ENCODE measurements at regions not wholly inside any gene's neighbourhood (a gene's known extent, or its start where the extent isn't known, plus 50 kb on each side); places are given as distances from the start of the nearest gene placed in this dataset.

- no peaks in the 10 kb centered on the region for H3K36me3 ChIP-seq (ENCODE audit: insufficient read depth, low read length)
- H3K27ac ChIP-seq (ENCODE audit: low read depth in 1 of 2, low read length in 2 of 2): no peak overlapping the region
- no peak overlapping the region for H3K4me3 Mint-ChIP-seq
- H3K36me3 Mint-ChIP-seq (ENCODE audit: low read depth): no peaks in the 10 kb centered on the region
- H3K9me3 Mint-ChIP-seq: no peaks in the 10 kb centered on the region
- no peaks in the 10 kb centered on the region for H3K4me1 ChIP-seq (ENCODE audit: insufficient read depth, low read length)
- no peaks in the 10 kb centered on the region for H3K27me3 Mint-ChIP-seq
- no peak overlapping the region for H3K4me3 ChIP-seq (ENCODE audit: low read length)
- ChIA-PET CTCF (no interaction called here), POLR2A (no interaction called here)
- no peak overlapping the region for H3K27ac Mint-ChIP-seq
- no peak for DNase-seq
- H3K27me3 ChIP-seq (ENCODE audit: control insufficient read depth in 1 of 2, insufficient read depth in 2 of 2, low read length in 2 of 2): no peaks in the 10 kb centered on the region
- TF ChIP-seq CTCF (IDR thresholded peaks at IDR 0.05): no peak
- intact Hi-C loops (cut with DNase I, micrococcal nuclease): no loop called here
- no peaks in the 10 kb centered on the region for H3K4me1 Mint-ChIP-seq (ENCODE audit: low read depth)
- H3K9me3 ChIP-seq (ENCODE audit: control insufficient read depth in 1 of 2, insufficient read depth in 1 of 2, low read length in 2 of 2): no peaks in the 10 kb centered on the region
- no peak for ATAC-seq (ENCODE audit: poor library complexity)
Observed at GRCh38 chr10:24113901-24114300, 95.0 kb upstream of the KIAA1217 start.

- Mint-ChIP-seq H3K27me3 (no peaks in the 10 kb centered on the region), H3K27ac (no peak overlapping the region), H3K4me1 (ENCODE audit: low read depth) (no peaks in the 10 kb centered on the region), H3K4me3 (no peak overlapping the region), H3K36me3 (ENCODE audit: low read depth) (no peaks in the 10 kb centered on the region), H3K9me3 (no peaks in the 10 kb centered on the region)
- no peak for TF ChIP-seq CTCF (IDR thresholded peaks at IDR 0.05)
- no peaks in the 10 kb centered on the region for H3K36me3 ChIP-seq (ENCODE audit: insufficient read depth, low read length)
- POLR2A ChIA-PET: no interaction called here
- H3K27ac ChIP-seq (ENCODE audit: low read depth in 1 of 2, low read length in 2 of 2): no peak overlapping the region
- no peaks in the 10 kb centered on the region for H3K9me3 ChIP-seq (ENCODE audit: control insufficient read depth in 1 of 2, insufficient read depth in 1 of 2, low read length in 2 of 2)
- H3K4me3 ChIP-seq (ENCODE audit: low read length): no peak overlapping the region
- intact Hi-C loops (cut with DNase I, micrococcal nuclease): no loop called here
- CTCF ChIA-PET: no interaction called here
- no peaks in the 10 kb centered on the region for H3K4me1 ChIP-seq (ENCODE audit: insufficient read depth, low read length)
- DNase-seq (no peak), ATAC-seq (ENCODE audit: poor library complexity) (no peak)
- no peaks in the 10 kb centered on the region for H3K27me3 ChIP-seq (ENCODE audit: control insufficient read depth in 1 of 2, insufficient read depth in 2 of 2, low read length in 2 of 2)
Observed at GRCh38 chr10:24114556-24114955, 94.4 kb upstream of the KIAA1217 start.

GRCh38 chr10:24115403-24115802 is 93.5 kb upstream of the KIAA1217 start:
- DNase-seq (no peak), ATAC-seq (ENCODE audit: poor library complexity) (no peak)
- no peaks in the 10 kb centered on the region for H3K27me3 ChIP-seq (ENCODE audit: control insufficient read depth in 1 of 2, insufficient read depth in 2 of 2, low read length in 2 of 2)
- ChIA-PET POLR2A (no interaction called here), CTCF (no interaction called here)
- H3K36me3 ChIP-seq (ENCODE audit: insufficient read depth, low read length): no peaks in the 10 kb centered on the region
- no peaks in the 10 kb centered on the region for H3K4me1 Mint-ChIP-seq (ENCODE audit: low read depth)
- H3K9me3 ChIP-seq (ENCODE audit: control insufficient read depth in 1 of 2, insufficient read depth in 1 of 2, low read length in 2 of 2): no peaks in the 10 kb centered on the region
- H3K27ac ChIP-seq (ENCODE audit: low read depth in 1 of 2, low read length in 2 of 2): no peak overlapping the region
- H3K27me3 Mint-ChIP-seq: no peaks in the 10 kb centered on the region
- no peak overlapping the region for H3K27ac Mint-ChIP-seq
- H3K4me3 ChIP-seq (ENCODE audit: low read length): no peak overlapping the region
- intact Hi-C loops (cut with DNase I, micrococcal nuclease): no loop called here
- H3K4me1 ChIP-seq (ENCODE audit: insufficient read depth, low read length): no peaks in the 10 kb centered on the region
- no peak for TF ChIP-seq CTCF (IDR thresholded peaks at IDR 0.05)
- no peaks in the 10 kb centered on the region for H3K9me3 Mint-ChIP-seq
- no peaks in the 10 kb centered on the region for H3K36me3 Mint-ChIP-seq (ENCODE audit: low read depth)
- H3K4me3 Mint-ChIP-seq: no peak overlapping the region

Measured in CD4-positive, alpha-beta T cell (primary cell).